WTC11 (cell line): ENCODE measurements at regions not wholly inside any gene's neighbourhood (a gene's known extent, or its start where the extent isn't known, plus 50 kb on each side); places are given as distances from the start of the nearest gene placed in this dataset.

Experiments used
- CTCF ChIP-seq: fragments of 200-600 bp; IDR thresholded peaks from 2 replicates; pipeline ENCODE4 v1.8.0; 2022; ENCODE audit warnings: antibody characterized with exemption
- ETV6 ChIP-seq: sonication (generic); formaldehyde crosslinking; IDR thresholded peaks from 2 replicates; pipeline ENCODE4 v1.8.1; 2022; ENCODE audit warnings: mild to moderate bottlenecking, missing genetic modification reagents
- JAZF1 ChIP-seq: fragments of 250-450 bp; sonication (Bioruptor Pico); IDR thresholded peaks from 2 replicates; pipeline ENCODE4 v1.9.0; 2021; ENCODE audit warnings: moderate library complexity, mild to moderate bottlenecking, inconsistent platforms
- JUN ChIP-seq: sonication (generic); formaldehyde crosslinking; IDR thresholded peaks from 2 replicates; pipeline ENCODE4 v1.8.0; 2023; ENCODE audit warnings: mild to moderate bottlenecking, missing genetic modification reagents
- NFATC4 ChIP-seq: fragments of 250-450 bp; sonication (Bioruptor Pico); IDR thresholded peaks from 2 replicates; pipeline ENCODE4 v1.9.0; 2021; ENCODE audit warnings: mild to moderate bottlenecking
- RORB ChIP-seq: fragments of 250-450 bp; sonication (Bioruptor Pico); IDR thresholded peaks from 2 replicates; pipeline ENCODE4 v1.9.0; 2021; ENCODE audit warnings: mild to moderate bottlenecking
- SP1 ChIP-seq: sonication (generic); formaldehyde crosslinking; conservative IDR thresholded peaks from 2 replicates; pipeline ENCODE4 v1.8.1; 2022; ENCODE audit warnings: missing genetic modification reagents

- TF ChIP-seq JUN (CRISPR knock-in tag) (no peak), CTCF (no peak), NFATC4 (CRISPR knock-in tag) (no peak), SP1 (CRISPR knock-in tag) (no peak), RORB (CRISPR knock-in tag) (no peak), JAZF1 (CRISPR knock-in tag) (no peak), ETV6 (no peak)
Measured at GRCh38 chr21:18894387-18894786, 490.8 kb upstream of the TMPRSS15 start.
